ENCODE measurements at regions not wholly inside any gene's neighbourhood (a gene's known extent, or its start where the extent isn't known, plus 50 kb on each side); places are given as distances from the start of the nearest gene placed in this dataset.

DNA sequence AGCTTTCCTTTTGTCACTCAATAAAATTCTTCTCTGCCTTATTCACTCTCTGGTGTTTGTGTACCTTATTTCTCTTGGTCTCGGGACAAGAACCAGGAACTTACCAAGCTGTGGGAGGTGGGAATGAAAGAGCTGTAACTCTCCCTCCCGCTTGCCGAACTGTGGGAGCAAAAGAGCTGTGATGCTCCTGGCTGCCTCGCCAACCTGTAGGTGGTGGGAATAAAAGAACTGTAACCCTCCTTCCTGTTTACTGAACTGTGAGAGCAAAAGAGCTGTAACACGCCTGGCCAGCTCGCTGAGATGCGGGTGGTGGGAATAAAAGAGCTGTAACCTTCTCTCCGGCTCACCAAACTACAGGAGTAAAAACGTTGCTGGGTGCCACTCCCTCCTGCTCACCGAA, 314.1 kb upstream of the LRIG3 start:
- DNase-seq (ENCODE audit: low read depth): no peak
- no peak overlapping the region for H3K4me3 ChIP-seq (ENCODE audit: low read depth, low read length)
- TF ChIP-seq, protein P1, sequence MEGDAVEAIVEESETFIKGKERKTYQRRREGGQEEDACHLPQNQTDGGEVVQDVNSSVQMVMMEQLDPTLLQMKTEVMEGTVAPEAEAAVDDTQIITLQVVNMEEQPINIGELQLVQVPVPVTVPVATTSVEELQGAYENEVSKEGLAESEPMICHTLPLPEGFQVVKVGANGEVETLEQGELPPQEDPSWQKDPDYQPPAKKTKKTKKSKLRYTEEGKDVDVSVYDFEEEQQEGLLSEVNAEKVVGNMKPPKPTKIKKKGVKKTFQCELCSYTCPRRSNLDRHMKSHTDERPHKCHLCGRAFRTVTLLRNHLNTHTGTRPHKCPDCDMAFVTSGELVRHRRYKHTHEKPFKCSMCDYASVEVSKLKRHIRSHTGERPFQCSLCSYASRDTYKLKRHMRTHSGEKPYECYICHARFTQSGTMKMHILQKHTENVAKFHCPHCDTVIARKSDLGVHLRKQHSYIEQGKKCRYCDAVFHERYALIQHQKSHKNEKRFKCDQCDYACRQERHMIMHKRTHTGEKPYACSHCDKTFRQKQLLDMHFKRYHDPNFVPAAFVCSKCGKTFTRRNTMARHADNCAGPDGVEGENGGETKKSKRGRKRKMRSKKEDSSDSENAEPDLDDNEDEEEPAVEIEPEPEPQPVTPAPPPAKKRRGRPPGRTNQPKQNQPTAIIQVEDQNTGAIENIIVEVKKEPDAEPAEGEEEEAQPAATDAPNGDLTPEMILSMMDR (IDR thresholded peaks at IDR 0.05; ENCODE audit: insufficient read depth, low read depth, low read length, missing control alignments): no peak

DNA sequence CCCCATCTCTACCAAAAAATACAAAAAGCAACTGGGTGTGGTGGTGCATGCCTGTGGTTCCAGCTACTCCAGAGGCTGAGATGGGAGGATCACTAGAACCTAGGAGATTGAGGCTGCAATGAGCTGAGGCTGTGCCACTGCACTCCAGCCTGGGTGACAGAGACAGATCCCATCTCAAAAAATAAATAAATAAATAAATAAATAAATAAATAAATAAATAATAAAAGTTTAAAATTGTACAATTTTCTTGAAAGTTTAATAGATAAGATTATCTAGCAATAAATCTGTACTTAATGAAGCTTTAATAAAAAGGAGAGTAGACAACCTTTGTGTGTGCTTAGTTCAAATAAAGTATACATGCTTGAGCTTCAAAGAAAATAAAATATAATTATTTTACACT, 310.0 kb upstream of the LRIG3 start:
- H3K4me3 ChIP-seq (ENCODE audit: low read depth, low read length): no peak overlapping the region
- TF ChIP-seq, protein P1 (IDR thresholded peaks at IDR 0.05; ENCODE audit: insufficient read depth, low read depth, low read length, missing control alignments): no peak
- DNase-seq (ENCODE audit: low read depth): no peak

DNA sequence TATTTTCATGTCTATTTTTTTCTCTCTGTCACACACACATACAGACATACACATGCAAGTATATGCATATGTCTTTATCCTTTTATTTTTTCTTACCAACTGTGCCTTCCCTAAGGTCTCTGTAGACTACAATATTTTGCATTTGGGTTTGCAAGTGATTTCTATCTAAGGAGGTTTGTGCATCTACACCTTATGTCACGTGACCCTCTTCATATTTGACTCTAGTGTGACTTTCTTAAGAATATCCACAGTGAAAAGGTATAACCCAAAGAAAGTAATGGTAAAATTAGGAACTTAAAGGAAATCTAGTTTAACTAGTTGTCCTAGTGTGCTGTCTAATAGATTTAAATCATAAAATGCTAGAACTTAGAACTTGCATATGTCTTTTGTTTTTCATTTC, 298.8 kb upstream of the LRIG3 start:
- no peak overlapping the region for H3K4me3 ChIP-seq (ENCODE audit: low read depth, low read length)
- no peak for DNase-seq (ENCODE audit: low read depth)
- TF ChIP-seq, protein P1 (IDR thresholded peaks at IDR 0.05; ENCODE audit: insufficient read depth, low read depth, low read length, missing control alignments): no peak

DNA sequence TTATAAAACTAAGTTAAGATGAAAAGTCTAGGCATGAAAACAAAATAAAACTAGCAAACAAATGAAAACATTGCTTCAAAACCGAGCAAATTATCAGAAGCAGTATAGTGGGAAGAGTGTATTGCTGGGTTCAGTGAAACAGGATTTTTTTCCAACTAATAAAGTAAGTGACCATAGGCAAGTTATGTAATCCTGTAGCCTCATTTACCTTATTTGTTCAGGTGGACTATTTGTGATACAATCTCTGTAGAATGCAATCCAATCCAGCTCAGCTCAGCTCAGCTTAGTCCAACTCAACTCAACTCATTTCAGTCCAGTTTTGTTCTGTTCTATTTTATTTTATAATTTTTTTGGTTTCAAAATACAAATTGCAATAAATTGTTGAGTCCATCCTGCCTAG, 276.7 kb upstream of the LRIG3 start:
- H3K4me3 ChIP-seq (ENCODE audit: low read depth, low read length): no peak overlapping the region
- no peak for DNase-seq (ENCODE audit: low read depth)
- TF ChIP-seq, protein P1 (IDR thresholded peaks at IDR 0.05; ENCODE audit: insufficient read depth, low read depth, low read length, missing control alignments): no peak

DNA sequence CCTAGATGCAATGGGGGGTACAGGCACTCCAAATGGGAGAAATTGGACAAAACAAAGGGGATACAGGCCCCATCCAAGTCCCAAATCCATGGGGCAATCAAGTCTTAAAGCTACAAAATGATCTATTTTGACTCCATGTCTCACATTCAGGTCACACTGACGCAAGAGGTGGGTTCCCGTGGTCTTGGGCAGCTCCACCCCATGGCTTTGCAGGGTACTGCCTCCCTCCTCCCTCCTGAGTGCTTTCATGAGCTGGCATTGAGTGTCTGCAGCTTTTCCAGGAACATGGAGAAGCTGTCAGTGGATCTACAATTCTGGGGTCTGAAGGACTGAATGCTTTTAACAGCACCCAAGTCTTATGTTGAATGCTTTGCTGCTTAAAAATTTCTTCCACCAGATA, 274.5 kb upstream of the LRIG3 start:
- H3K4me3 ChIP-seq (ENCODE audit: low read depth, low read length): no peak overlapping the region
- TF ChIP-seq, protein P1 (IDR thresholded peaks at IDR 0.05; ENCODE audit: insufficient read depth, low read depth, low read length, missing control alignments): no peak
- DNase-seq (ENCODE audit: low read depth): no peak

DNA sequence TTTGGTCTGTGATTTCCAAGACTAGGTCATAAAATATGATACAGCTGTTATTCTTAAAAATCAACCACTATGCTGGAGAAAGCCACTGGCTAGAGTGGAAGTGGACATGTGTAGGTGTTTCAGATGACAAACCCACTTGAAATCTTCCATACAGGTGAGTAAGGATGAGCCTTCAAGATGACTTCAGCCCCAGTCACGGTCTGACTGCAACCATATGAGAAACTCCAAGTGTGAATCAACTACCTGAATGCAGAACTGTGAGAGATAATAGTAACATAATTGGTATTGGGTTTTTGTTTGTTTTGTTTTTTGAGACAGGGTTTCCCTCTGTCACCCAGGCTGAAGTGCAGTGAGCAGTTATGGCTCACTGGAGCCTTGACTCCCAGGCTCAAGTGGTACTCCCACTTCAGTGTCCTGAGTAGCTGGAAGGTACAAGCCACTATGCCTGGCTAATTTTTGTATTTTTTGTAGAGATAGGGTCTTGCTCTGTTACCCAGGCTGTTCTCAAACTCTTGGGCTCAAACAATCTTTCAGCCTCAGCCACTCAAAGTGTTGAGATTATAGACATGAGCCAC, 273.3 kb upstream of the LRIG3 start:
- no peak for DNase-seq (ENCODE audit: low read depth)
- no peak overlapping the region for H3K4me3 ChIP-seq (ENCODE audit: low read depth, low read length)
- TF ChIP-seq, protein P1 (IDR thresholded peaks at IDR 0.05; ENCODE audit: insufficient read depth, low read depth, low read length, missing control alignments): no peak

DNA sequence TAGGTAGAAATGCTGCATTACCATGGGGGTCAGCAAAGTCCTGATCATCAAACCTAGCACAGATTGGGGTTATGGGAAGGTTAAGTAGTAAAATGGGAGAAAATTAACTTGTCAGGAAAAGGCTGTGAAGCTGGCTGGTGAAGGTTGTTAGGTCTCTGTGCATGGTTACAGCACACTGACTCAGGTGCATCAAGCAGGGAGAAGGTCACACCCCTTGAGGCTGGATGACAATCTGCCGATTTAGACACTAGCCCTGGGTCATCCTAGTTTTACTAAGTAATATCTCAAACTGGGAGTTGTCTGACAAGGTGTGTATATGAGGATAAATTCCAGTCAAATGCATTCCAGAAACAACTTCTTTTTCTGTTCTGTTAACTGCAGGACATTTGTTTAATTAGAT, 271.1 kb upstream of the LRIG3 start:
- DNase-seq (ENCODE audit: low read depth): no peak
- H3K4me3 ChIP-seq (ENCODE audit: low read depth, low read length): no peak overlapping the region
- TF ChIP-seq, protein P1 (IDR thresholded peaks at IDR 0.05; ENCODE audit: insufficient read depth, low read depth, low read length, missing control alignments): no peak

Measured in GM12865 (cell line).